SK-N-SH (cell line): ENCODE measurements at regions not wholly inside any gene's neighbourhood (a gene's known extent, or its start where the extent isn't known, plus 50 kb on each side); places are given as distances from the start of the nearest gene placed in this dataset.

ENCODE experiments used
- CTCF ChIA-PET: fragments of 300-600, 350-600 bp; formaldehyde crosslinking; extraction: SDS; loops from one replicate; lab custom pipeline; 2021; lab: Yijun Ruan, JAX
- POLR2A ChIA-PET: fragments of 350-600 bp; sonication (Branson Sonifier 250); formaldehyde crosslinking; extraction: SDS; loops from one replicate; lab custom pipeline; 2020; ENCODE audit warnings: antibody characterized with exemption, inconsistent platforms; lab: Yijun Ruan, JAX
- DNase-seq: peaks from one replicate; pipeline ENCODE4 v3.0.0; 2012
- H2AFZ ChIP-seq: fragments of 200-600 bp; sonication (generic); 2 replicates; pipeline ENCODE4 v1.8.1; 2016; ENCODE audit warnings: antibody characterized with exemption, mild to moderate bottlenecking, low read depth
- H3F3A ChIP-seq: fragments of 200-600 bp; sonication (generic); replicated peaks from 2 replicates; pipeline ENCODE3; 2016; ENCODE audit warnings: antibody characterized with exemption, mild to moderate bottlenecking; ENCODE audit not compliant: insufficient read depth
- H3K27ac ChIP-seq, 2 experiments: fragments of 200-500 bp in 1 of 2; fragments of 200-600 bp in 1 of 2; sonication (Bioruptor generic) in 1 of 2; sonication (generic), shearing (Covaris generic) in 1 of 2; 2 replicates each; pipeline versions ENCODE4 v1.5.1 to v1.6.1; 2014 to 2016; ENCODE audit warnings: low read depth in 2 of 2, inconsistent platforms in 1 of 2, low read length in 1 of 2, mild to moderate bottlenecking in 1 of 2, mixed read lengths in 1 of 2
- H3K27me3 ChIP-seq: fragments of 200-600 bp; sonication (generic), shearing (Covaris generic); 2 replicates; pipeline ENCODE4 v1.6.1; 2016; ENCODE audit warnings: mixed run types; ENCODE audit not compliant: insufficient read depth
- H3K36me3 ChIP-seq, 2 experiments: fragments of 200-500 bp in 1 of 2; fragments of 200-600 bp in 1 of 2; sonication (Bioruptor generic) in 1 of 2; sonication (generic) in 1 of 2; replicated peaks in 1 of 2; 2 replicates each; pipeline versions ENCODE3 to v1.5.1; 2014 to 2016; ENCODE audit warnings: low read length in 1 of 2, mild to moderate bottlenecking in 1 of 2; ENCODE audit not compliant: insufficient read depth in 2 of 2, control insufficient read depth in 1 of 2
- H3K4me1 ChIP-seq, 2 experiments: fragments of 200-500 bp in 1 of 2; fragments of 200-600 bp in 1 of 2; sonication (Bioruptor generic) in 1 of 2; sonication (generic), shearing (Covaris generic) in 1 of 2; 2 replicates each; pipeline versions ENCODE4 v1.5.1 to v1.6.1; 2014 to 2016; ENCODE audit warnings: low read depth in 1 of 2, low read length in 1 of 2, mixed run types in 1 of 2; ENCODE audit not compliant: insufficient read depth in 2 of 2, control insufficient read depth in 1 of 2
- H3K4me2 ChIP-seq: fragments of 200-600 bp; sonication (generic), shearing (Covaris generic); 2 replicates; pipeline ENCODE4 v1.6.1; 2017; ENCODE audit warnings: mixed run types
- H3K4me3 ChIP-seq, 2 experiments: fragments of 200-500 bp in 1 of 2; fragments of 200-600 bp in 1 of 2; sonication (Bioruptor generic) in 1 of 2; sonication (generic), shearing (Covaris generic) in 1 of 2; 2 replicates each; pipeline versions ENCODE4 v1.5.1 to v1.8.1; 2014 to 2016; ENCODE audit warnings: low read depth in 2 of 2, inconsistent platforms in 1 of 2, low read length in 1 of 2, mild to moderate bottlenecking in 1 of 2, mixed read lengths in 1 of 2, moderate library complexity in 1 of 2
- H3K79me2 ChIP-seq: fragments of 200-600 bp; sonication (generic); 2 replicates; pipeline ENCODE4 v1.8.1; 2017; ENCODE audit warnings: mild to moderate bottlenecking; ENCODE audit not compliant: insufficient read depth
- H3K9ac ChIP-seq: fragments of 200-600 bp; sonication (generic); 2 replicates; pipeline ENCODE4 v1.6.1; 2017; ENCODE audit warnings: mixed run types
- H3K9me2 ChIP-seq: fragments of 200-600 bp; sonication (generic); 2 replicates; pipeline ENCODE4 v1.6.1; 2017; ENCODE audit warnings: mixed run types
- H3K9me3 ChIP-seq: fragments of 200-600 bp; sonication (generic); 2 replicates; pipeline ENCODE4 v1.6.1; 2017; ENCODE audit warnings: mixed run types, mild to moderate bottlenecking, moderate library complexity
- H4K20me1 ChIP-seq: fragments of 200-600 bp; sonication (generic); 2 replicates; pipeline ENCODE4 v1.6.1; 2017; ENCODE audit warnings: mild to moderate bottlenecking, mixed run types; ENCODE audit not compliant: insufficient read depth
- CHD2 ChIP-seq: fragments of 150-350 bp; IDR thresholded peaks from 2 replicates; pipeline ENCODE4 v1.6.1; 2018; ENCODE audit warnings: low read length; ENCODE audit not compliant: partially characterized antibody
- ELF1 ChIP-seq: IDR thresholded peaks from 2 replicates; pipeline ENCODE4 v1.4.0; 2012
- FOSL2 ChIP-seq: IDR thresholded peaks from 2 replicates; pipeline ENCODE4 v1.4.0; 2012; ENCODE audit warnings: low read depth, mild to moderate bottlenecking, moderate library complexity, borderline replicate concordance
- FOXJ3 ChIP-seq: sonication (generic); formaldehyde crosslinking; IDR thresholded peaks from 2 replicates; pipeline ENCODE4 v1.5.1; 2020; ENCODE audit warnings: mild to moderate bottlenecking, missing genetic modification reagents
- GABPA ChIP-seq: IDR thresholded peaks from 2 replicates; pipeline ENCODE4 v1.4.0; 2012; ENCODE audit warnings: low read depth, mild to moderate bottlenecking
- GATA2 ChIP-seq: sonication (generic); formaldehyde crosslinking; IDR thresholded peaks from 2 replicates; pipeline ENCODE4 v1.5.0; 2020; ENCODE audit warnings: mild to moderate bottlenecking, missing genetic modification reagents
- JUND ChIP-seq: IDR thresholded peaks from 2 replicates; pipeline ENCODE4 v1.4.0; 2012
- MXI1 ChIP-seq: IDR thresholded peaks from 2 replicates; pipeline ENCODE4 v1.6.1; 2012; ENCODE audit warnings: mild to moderate bottlenecking, low read depth, low read length, improper control_type of control experiment
- NRF1 ChIP-seq: IDR thresholded peaks from 2 replicates; pipeline ENCODE4 v1.6.1; 2012; ENCODE audit warnings: low read depth, mild to moderate bottlenecking, low read length
- RAD21 ChIP-seq: IDR thresholded peaks from 2 replicates; pipeline ENCODE4 v1.6.1; 2012; ENCODE audit warnings: mild to moderate bottlenecking, low read length
- RCOR1 ChIP-seq: fragments of 150-350 bp; IDR thresholded peaks from 2 replicates; pipeline ENCODE4 v1.6.1; 2017; ENCODE audit warnings: antibody characterized with exemption, low read length
- RFX5 ChIP-seq: IDR thresholded peaks from 2 replicates; pipeline ENCODE4 v1.6.1; 2012; ENCODE audit warnings: mild to moderate bottlenecking, improper control_type of control experiment, low read length
- RXRA ChIP-seq: IDR thresholded peaks from 2 replicates; pipeline ENCODE4 v1.4.0; 2012; ENCODE audit warnings: low read depth, mild to moderate bottlenecking, borderline replicate concordance
- SIN3A ChIP-seq: IDR thresholded peaks from 2 replicates; pipeline ENCODE4 v1.6.1; 2012; ENCODE audit warnings: low read depth, mild to moderate bottlenecking, low read length, moderate library complexity, borderline replicate concordance
- SMC3 ChIP-seq: IDR thresholded peaks from 2 replicates; pipeline ENCODE4 v1.6.1; 2012; ENCODE audit warnings: low read depth, low read length, improper control_type of control experiment
- TAF1 ChIP-seq: IDR thresholded peaks from 2 replicates; pipeline ENCODE4 v1.6.1; 2012; ENCODE audit warnings: low read depth, mild to moderate bottlenecking, low read length, moderate library complexity, borderline replicate concordance
- TCF12 ChIP-seq: IDR thresholded peaks from 2 replicates; pipeline ENCODE4 v1.4.0; 2012
- TEAD4 ChIP-seq: IDR thresholded peaks from 2 replicates; pipeline ENCODE4 v1.4.0; 2012; ENCODE audit warnings: mild to moderate bottlenecking, borderline replicate concordance; ENCODE audit not compliant: insufficient read depth
- WGBS: methylation state at CpG from one replicate; pipeline ENCODE4 v1.1.6; 2017; ENCODE audit warnings: low lambda C conversion rate; 5-methylcytosine and 5-hydroxymethylcytosine counted together
- TF ChIP-seq, protein P1 (sequence below): IDR thresholded peaks from 2 replicates; pipeline ENCODE4 v1.6.1; 2012; ENCODE audit warnings: mild to moderate bottlenecking, low read depth, low read length, moderate library complexity
- TF ChIP-seq, protein P2 (sequence below): IDR thresholded peaks from 2 replicates; pipeline ENCODE4 v1.4.0; 2012; ENCODE audit warnings: low read depth, borderline replicate concordance
- TF ChIP-seq, protein P3 (sequence below): fragments of 150-350 bp; IDR thresholded peaks from 2 replicates; pipeline ENCODE4 v1.6.1; 2017; ENCODE audit warnings: antibody characterized with exemption, low read length, low read depth, borderline replicate concordance
- TF ChIP-seq, protein P4 (sequence below): IDR thresholded peaks from 2 replicates; pipeline ENCODE4 v1.4.0; 2012; ENCODE audit warnings: low read depth, borderline replicate concordance
- TF ChIP-seq, protein P5 (sequence below): fragments of 200-600 bp; sonication (generic); IDR thresholded peaks from 2 replicates; pipeline ENCODE4 v1.6.1; 2017; ENCODE audit warnings: antibody characterized with exemption, mild to moderate bottlenecking, moderate library complexity
- TF ChIP-seq, protein P6 (sequence below): fragments of 150-350 bp; IDR thresholded peaks from 2 replicates; pipeline ENCODE4 v1.6.1; 2016; ENCODE audit warnings: mild to moderate bottlenecking, low read depth, low read length
- TF ChIP-seq, protein P7 (sequence below): IDR thresholded peaks from 2 replicates; pipeline ENCODE4 v1.4.0; 2012; ENCODE audit warnings: low read depth

DNA sequence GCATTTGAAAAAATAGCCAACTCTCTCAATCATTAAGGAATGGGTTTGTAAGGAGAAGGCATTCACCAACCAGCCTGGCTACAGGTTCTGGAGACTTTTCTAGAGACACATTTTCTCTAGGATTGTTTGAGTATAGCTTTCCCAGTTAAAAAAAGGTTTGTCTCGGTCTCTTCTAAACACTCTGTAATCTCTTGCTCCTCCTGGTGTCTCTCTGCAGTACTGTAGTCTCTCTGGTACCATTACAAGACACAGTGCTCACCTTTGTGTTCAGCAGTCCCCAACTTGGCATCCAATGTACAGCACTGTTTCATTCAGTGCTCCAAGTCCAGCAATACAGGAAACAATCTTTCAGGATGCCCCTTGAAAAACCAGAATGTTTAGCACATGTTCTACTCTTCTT, 534.4 kb downstream of the ZNF385D start:
- POLR2A ChIA-PET: no interaction called here
- no peak for DNase-seq
- Histone ChIP-seq H3K79me2 (no peaks in the 10 kb centered on the region), H3K9ac (no peak overlapping the region), H3K27me3 (no peaks in the 10 kb centered on the region), H4K20me1 (no peaks in the 10 kb centered on the region), H3K4me2 (no peak overlapping the region), H3K36me3 (no peaks in the 10 kb centered on the region), H3K4me1 (no peaks in the 10 kb centered on the region), H3K9me2 (no peaks in the 10 kb centered on the region), H3K27ac (no peak overlapping the region), H2AFZ (no peak overlapping the region), H3K4me3 (no peak overlapping the region), H3F3A (no peaks in the 10 kb centered on the region), H3K9me3 (no peaks in the 10 kb centered on the region)
- no peak for TF ChIP-seq NRF1
- no peak for TF ChIP-seq TEAD4
- 0 out of 2 replicates have a peak, but pooled peaks have one; percentile 7 for TF ChIP-seq SMC3
- TF ChIP-seq, protein P1, sequence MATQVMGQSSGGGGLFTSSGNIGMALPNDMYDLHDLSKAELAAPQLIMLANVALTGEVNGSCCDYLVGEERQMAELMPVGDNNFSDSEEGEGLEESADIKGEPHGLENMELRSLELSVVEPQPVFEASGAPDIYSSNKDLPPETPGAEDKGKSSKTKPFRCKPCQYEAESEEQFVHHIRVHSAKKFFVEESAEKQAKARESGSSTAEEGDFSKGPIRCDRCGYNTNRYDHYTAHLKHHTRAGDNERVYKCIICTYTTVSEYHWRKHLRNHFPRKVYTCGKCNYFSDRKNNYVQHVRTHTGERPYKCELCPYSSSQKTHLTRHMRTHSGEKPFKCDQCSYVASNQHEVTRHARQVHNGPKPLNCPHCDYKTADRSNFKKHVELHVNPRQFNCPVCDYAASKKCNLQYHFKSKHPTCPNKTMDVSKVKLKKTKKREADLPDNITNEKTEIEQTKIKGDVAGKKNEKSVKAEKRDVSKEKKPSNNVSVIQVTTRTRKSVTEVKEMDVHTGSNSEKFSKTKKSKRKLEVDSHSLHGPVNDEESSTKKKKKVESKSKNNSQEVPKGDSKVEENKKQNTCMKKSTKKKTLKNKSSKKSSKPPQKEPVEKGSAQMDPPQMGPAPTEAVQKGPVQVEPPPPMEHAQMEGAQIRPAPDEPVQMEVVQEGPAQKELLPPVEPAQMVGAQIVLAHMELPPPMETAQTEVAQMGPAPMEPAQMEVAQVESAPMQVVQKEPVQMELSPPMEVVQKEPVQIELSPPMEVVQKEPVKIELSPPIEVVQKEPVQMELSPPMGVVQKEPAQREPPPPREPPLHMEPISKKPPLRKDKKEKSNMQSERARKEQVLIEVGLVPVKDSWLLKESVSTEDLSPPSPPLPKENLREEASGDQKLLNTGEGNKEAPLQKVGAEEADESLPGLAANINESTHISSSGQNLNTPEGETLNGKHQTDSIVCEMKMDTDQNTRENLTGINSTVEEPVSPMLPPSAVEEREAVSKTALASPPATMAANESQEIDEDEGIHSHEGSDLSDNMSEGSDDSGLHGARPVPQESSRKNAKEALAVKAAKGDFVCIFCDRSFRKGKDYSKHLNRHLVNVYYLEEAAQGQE: no peak
- TF ChIP-seq, protein P2, sequence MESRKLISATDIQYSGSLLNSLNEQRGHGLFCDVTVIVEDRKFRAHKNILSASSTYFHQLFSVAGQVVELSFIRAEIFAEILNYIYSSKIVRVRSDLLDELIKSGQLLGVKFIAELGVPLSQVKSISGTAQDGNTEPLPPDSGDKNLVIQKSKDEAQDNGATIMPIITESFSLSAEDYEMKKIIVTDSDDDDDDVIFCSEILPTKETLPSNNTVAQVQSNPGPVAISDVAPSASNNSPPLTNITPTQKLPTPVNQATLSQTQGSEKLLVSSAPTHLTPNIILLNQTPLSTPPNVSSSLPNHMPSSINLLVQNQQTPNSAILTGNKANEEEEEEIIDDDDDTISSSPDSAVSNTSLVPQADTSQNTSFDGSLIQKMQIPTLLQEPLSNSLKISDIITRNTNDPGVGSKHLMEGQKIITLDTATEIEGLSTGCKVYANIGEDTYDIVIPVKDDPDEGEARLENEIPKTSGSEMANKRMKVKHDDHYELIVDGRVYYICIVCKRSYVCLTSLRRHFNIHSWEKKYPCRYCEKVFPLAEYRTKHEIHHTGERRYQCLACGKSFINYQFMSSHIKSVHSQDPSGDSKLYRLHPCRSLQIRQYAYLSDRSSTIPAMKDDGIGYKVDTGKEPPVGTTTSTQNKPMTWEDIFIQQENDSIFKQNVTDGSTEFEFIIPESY: no peak
- no peak for TF ChIP-seq RXRA
- TF ChIP-seq, protein P3, sequence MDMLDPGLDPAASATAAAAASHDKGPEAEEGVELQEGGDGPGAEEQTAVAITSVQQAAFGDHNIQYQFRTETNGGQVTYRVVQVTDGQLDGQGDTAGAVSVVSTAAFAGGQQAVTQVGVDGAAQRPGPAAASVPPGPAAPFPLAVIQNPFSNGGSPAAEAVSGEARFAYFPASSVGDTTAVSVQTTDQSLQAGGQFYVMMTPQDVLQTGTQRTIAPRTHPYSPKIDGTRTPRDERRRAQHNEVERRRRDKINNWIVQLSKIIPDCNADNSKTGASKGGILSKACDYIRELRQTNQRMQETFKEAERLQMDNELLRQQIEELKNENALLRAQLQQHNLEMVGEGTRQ: no peak
- no peak for TF ChIP-seq GABPA
- TF ChIP-seq RCOR1: no peak
- no peak for TF ChIP-seq GATA2 (CRISPR knock-in tag)
- TF ChIP-seq RFX5: no peak
- TF ChIP-seq, protein P4, sequence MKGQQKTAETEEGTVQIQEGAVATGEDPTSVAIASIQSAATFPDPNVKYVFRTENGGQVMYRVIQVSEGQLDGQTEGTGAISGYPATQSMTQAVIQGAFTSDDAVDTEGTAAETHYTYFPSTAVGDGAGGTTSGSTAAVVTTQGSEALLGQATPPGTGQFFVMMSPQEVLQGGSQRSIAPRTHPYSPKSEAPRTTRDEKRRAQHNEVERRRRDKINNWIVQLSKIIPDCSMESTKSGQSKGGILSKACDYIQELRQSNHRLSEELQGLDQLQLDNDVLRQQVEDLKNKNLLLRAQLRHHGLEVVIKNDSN: no peak
- TF ChIP-seq FOXJ3 (CRISPR knock-in tag): no peak
- TF ChIP-seq ELF1: no peak
- no peak for TF ChIP-seq TAF1
- TF ChIP-seq, protein P5, sequence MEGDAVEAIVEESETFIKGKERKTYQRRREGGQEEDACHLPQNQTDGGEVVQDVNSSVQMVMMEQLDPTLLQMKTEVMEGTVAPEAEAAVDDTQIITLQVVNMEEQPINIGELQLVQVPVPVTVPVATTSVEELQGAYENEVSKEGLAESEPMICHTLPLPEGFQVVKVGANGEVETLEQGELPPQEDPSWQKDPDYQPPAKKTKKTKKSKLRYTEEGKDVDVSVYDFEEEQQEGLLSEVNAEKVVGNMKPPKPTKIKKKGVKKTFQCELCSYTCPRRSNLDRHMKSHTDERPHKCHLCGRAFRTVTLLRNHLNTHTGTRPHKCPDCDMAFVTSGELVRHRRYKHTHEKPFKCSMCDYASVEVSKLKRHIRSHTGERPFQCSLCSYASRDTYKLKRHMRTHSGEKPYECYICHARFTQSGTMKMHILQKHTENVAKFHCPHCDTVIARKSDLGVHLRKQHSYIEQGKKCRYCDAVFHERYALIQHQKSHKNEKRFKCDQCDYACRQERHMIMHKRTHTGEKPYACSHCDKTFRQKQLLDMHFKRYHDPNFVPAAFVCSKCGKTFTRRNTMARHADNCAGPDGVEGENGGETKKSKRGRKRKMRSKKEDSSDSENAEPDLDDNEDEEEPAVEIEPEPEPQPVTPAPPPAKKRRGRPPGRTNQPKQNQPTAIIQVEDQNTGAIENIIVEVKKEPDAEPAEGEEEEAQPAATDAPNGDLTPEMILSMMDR: peak; percentile 42
- TF ChIP-seq JUND: no peak
- no peak for TF ChIP-seq CHD2
- TF ChIP-seq SIN3A: no peak
- TF ChIP-seq FOSL2: no peak
- TF ChIP-seq RAD21: peak; percentile 43
- TF ChIP-seq, protein P6, sequence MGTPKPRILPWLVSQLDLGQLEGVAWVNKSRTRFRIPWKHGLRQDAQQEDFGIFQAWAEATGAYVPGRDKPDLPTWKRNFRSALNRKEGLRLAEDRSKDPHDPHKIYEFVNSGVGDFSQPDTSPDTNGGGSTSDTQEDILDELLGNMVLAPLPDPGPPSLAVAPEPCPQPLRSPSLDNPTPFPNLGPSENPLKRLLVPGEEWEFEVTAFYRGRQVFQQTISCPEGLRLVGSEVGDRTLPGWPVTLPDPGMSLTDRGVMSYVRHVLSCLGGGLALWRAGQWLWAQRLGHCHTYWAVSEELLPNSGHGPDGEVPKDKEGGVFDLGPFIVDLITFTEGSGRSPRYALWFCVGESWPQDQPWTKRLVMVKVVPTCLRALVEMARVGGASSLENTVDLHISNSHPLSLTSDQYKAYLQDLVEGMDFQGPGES: no peak
- TF ChIP-seq, protein P7, sequence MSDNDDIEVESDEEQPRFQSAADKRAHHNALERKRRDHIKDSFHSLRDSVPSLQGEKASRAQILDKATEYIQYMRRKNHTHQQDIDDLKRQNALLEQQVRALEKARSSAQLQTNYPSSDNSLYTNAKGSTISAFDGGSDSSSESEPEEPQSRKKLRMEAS: no peak
- no peak for TF ChIP-seq TCF12
- no peak for TF ChIP-seq MXI1
- CTCF ChIA-PET: interaction anchor here (0.7 to 1.3 kb wide), 2 partner anchors 10 to 879 kb away, joined by 3 read pairs; no protein-coding TSS in a partner anchor
- WGBS: 30% methylated on average over 1 of the region's 1 CpG
